ENCODE measurements at regions not wholly inside any gene's neighbourhood (a gene's known extent, or its start where the extent isn't known, plus 50 kb on each side); places are given as distances from the start of the nearest gene placed in this dataset.
"Not testable (repeated sequence)": the region's sequence is repeated elsewhere in the genome, so short reads cannot be mapped to it uniquely, and the experiment has no call there.

DNA sequence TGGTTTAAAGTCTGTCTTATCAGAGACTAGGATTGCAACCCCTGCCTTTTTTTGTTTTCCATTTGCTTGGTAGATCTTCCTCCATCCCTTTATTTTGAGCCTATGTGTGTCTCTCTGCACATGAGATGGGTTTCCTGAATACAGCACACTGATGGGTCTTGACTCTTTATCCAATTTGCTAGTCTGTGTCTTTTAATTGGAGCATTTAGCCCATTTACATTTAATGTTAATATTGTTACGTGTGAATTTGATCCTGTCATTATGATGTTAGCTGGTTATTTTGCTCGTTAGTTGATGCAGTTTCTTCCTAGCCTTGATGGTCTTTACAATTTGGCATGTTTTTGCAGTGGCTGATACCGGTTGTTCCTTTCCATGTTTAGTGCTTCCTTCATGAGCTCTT is 344.0 kb downstream of the ABCC12 start:
- TF ChIP-seq, protein P1, sequence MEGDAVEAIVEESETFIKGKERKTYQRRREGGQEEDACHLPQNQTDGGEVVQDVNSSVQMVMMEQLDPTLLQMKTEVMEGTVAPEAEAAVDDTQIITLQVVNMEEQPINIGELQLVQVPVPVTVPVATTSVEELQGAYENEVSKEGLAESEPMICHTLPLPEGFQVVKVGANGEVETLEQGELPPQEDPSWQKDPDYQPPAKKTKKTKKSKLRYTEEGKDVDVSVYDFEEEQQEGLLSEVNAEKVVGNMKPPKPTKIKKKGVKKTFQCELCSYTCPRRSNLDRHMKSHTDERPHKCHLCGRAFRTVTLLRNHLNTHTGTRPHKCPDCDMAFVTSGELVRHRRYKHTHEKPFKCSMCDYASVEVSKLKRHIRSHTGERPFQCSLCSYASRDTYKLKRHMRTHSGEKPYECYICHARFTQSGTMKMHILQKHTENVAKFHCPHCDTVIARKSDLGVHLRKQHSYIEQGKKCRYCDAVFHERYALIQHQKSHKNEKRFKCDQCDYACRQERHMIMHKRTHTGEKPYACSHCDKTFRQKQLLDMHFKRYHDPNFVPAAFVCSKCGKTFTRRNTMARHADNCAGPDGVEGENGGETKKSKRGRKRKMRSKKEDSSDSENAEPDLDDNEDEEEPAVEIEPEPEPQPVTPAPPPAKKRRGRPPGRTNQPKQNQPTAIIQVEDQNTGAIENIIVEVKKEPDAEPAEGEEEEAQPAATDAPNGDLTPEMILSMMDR (optimal IDR thresholded peaks at IDR 0.05 in 1 of 3, IDR thresholded peaks at IDR 0.05 in 1 of 3, conservative IDR thresholded peaks at IDR 0.05 in 1 of 3; ENCODE audit: extremely low read depth in 1 of 3, insufficient read depth in 2 of 3, low read length in 3 of 3): not testable (repeated sequence)
- TF ChIP-seq EZH2 (IDR thresholded peaks at IDR 0.05; ENCODE audit: low read length): not testable (repeated sequence)
